K562 (cell line): ENCODE measurements at regions not wholly inside any gene's neighbourhood (a gene's known extent, or its start where the extent isn't known, plus 50 kb on each side); places are given as distances from the start of the nearest gene placed in this dataset.

ENCODE experiments used
- BDP1 ChIP-seq: IDR thresholded peaks from 3 replicates; pipeline ENCODE4 v1.6.1; 2011; ENCODE audit not compliant: insufficient read length, insufficient read depth
- CTCF ChIP-seq, 3 experiments: IDR thresholded peaks in 2 of 3; conservative IDR thresholded peaks in 1 of 3; 2 replicates each; pipeline ENCODE4 v1.5.1; 2011 to 2012; ENCODE audit warnings: low read length in 3 of 3, mild to moderate bottlenecking in 3 of 3, control low read depth in 2 of 3, improper control_type of control experiment in 1 of 3, inconsistent platforms in 1 of 3, low read depth in 1 of 3, mixed read lengths in 1 of 3, moderate library complexity in 1 of 3; ENCODE audit not compliant: insufficient read depth in 2 of 3
- SIRT6 ChIP-seq: IDR thresholded peaks from one replicate; pipeline ENCODE4 v1.6.1; 2012; ENCODE audit warnings: low read depth, mild to moderate bottlenecking, control low read depth, inconsistent platforms, low read length, moderate library complexity

GRCh38 chr9:73260506-73260905 lies 108.8 kb downstream of the ANXA1 start:
- TF ChIP-seq CTCF (IDR thresholded peaks at IDR 0.05 in 2 of 3, conservative IDR thresholded peaks at IDR 0.05 in 1 of 3; ENCODE audit: insufficient read depth in 2 of 3, low read depth in 1 of 3, low read length in 3 of 3): no peak
- TF ChIP-seq BDP1: no peak
- no peak for TF ChIP-seq SIRT6
